Kidney (tissue), 13 donors: ENCODE measurements at regions not wholly inside any gene's neighbourhood (a gene's known extent, or its start where the extent isn't known, plus 50 kb on each side); places are given as distances from the start of the nearest gene placed in this dataset.
"Not testable (repeated sequence)": the region's sequence is repeated elsewhere in the genome, so short reads cannot be mapped to it uniquely, and the experiment has no call there.

Experiments
- DNase-seq, 5 donors: peaks; one replicate each; pipeline ENCODE4 v3.0.0-alpha.2; 2013 to 2020
- FAIRE-seq: peaks from 2 replicates; lab custom pipeline; 2012; peaks lifted over from hg19 to GRCh38; lab: Jason Lieb, UNC
- H3K27ac ChIP-seq, 2 donors: one replicate each; pipeline ENCODE4 v1.7.0; 2013; ENCODE audit warnings: low read depth in 2 of 2, low read length in 2 of 2, inconsistent platforms in 1 of 2
- H3K27me3 ChIP-seq: one replicate; pipeline ENCODE4 v1.7.1; 2013; ENCODE audit warnings: low read length, inconsistent platforms; ENCODE audit not compliant: control insufficient read depth, insufficient read depth
- H3K36me3 ChIP-seq, 3 donors: one replicate each; pipeline versions ENCODE4 v1.7.0 to v1.7.1; 2013; ENCODE audit warnings: low read length in 3 of 3, control low read depth in 1 of 3, inconsistent platforms in 1 of 3; ENCODE audit not compliant: insufficient read depth in 3 of 3, control insufficient read depth in 2 of 3
- H3K4me1 ChIP-seq, 3 donors: one replicate each; pipeline versions ENCODE4 v1.7.0 to v1.7.1; 2013; ENCODE audit warnings: low read length in 3 of 3, inconsistent platforms in 1 of 3, low read depth in 1 of 3; ENCODE audit not compliant: control insufficient read depth in 2 of 3, insufficient read depth in 2 of 3
- H3K4me3 ChIP-seq, 3 donors: one replicate each; pipeline versions ENCODE4 v1.7.0 to v1.8.1; 2013; ENCODE audit warnings: low read length in 3 of 3, control low read depth in 1 of 3, inconsistent platforms in 1 of 3
- H3K9ac ChIP-seq, 3 donors: one replicate each; pipeline versions ENCODE4 v1.7.0 to v1.7.1; 2013; ENCODE audit warnings: low read length in 3 of 3, control low read depth in 1 of 3, inconsistent platforms in 1 of 3
- H3K9me3 ChIP-seq, 3 donors: one replicate each; pipeline versions ENCODE4 v1.7.0 to v1.7.1; 2013; ENCODE audit warnings: low read length in 3 of 3, control low read depth in 1 of 3, inconsistent platforms in 1 of 3; ENCODE audit not compliant: control insufficient read depth in 2 of 3, insufficient read depth in 1 of 3
- intact Hi-C: fragments of 100-400 bp; cut with DNase I; formaldehyde crosslinking; loops from one replicate; pipeline ENCODE4 v1.11.1; 2022
- TF ChIP-seq, protein P1 (sequence below): IDR thresholded peaks from 3 replicates; pipeline ENCODE4 v1.5.1; 2012; ENCODE audit warnings: mild to moderate bottlenecking, moderate library complexity, borderline replicate concordance; ENCODE audit not compliant: insufficient read depth; ENCODE audit errors: extremely low read depth
- donor health status: control.
- donor health status: control.
- donor health status: control.
- donor health status: control.
- donor health status: control.
- donor health status: DM: yes; HTN: yes; CAD: no.
- donor health status: Normal renal cell carcinoma (clear cell type).

DNA sequence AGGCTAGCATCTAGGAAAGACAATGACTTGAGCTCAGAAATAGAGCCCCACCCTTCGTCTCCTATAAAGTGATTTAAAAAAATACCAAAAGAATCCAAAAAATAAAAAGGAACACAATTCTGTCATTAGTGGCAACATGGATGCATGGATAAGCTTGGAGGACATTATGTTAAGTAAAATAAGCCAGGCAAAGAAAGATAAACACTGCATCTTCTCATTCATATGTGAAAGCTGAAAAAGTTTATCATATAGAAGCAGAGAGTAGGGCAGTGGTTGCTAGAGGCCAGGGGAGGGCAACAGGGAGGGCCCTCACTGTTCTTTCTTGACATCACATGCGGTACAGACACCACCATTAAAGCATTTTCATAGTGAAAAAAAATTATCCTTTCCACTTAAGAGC, 220.9 kb upstream of the TRPC7 start:
- no peaks in the 10 kb centered on the region for H3K36me3 ChIP-seq
- FAIRE-seq, result no peak
- no peak overlapping the region for H3K27ac ChIP-seq
- TF ChIP-seq, protein P1, sequence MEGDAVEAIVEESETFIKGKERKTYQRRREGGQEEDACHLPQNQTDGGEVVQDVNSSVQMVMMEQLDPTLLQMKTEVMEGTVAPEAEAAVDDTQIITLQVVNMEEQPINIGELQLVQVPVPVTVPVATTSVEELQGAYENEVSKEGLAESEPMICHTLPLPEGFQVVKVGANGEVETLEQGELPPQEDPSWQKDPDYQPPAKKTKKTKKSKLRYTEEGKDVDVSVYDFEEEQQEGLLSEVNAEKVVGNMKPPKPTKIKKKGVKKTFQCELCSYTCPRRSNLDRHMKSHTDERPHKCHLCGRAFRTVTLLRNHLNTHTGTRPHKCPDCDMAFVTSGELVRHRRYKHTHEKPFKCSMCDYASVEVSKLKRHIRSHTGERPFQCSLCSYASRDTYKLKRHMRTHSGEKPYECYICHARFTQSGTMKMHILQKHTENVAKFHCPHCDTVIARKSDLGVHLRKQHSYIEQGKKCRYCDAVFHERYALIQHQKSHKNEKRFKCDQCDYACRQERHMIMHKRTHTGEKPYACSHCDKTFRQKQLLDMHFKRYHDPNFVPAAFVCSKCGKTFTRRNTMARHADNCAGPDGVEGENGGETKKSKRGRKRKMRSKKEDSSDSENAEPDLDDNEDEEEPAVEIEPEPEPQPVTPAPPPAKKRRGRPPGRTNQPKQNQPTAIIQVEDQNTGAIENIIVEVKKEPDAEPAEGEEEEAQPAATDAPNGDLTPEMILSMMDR, result no peak
- no peak overlapping the region for H3K4me3 ChIP-seq
- intact Hi-C loops, result no loop called here
- H3K9ac ChIP-seq, result no peak overlapping the region
- no peaks in the 10 kb centered on the region for H3K9me3 ChIP-seq
- no peak for DNase-seq
- H3K27me3 ChIP-seq, result no peaks in the 10 kb centered on the region
- no peaks in the 10 kb centered on the region for H3K4me1 ChIP-seq

DNA sequence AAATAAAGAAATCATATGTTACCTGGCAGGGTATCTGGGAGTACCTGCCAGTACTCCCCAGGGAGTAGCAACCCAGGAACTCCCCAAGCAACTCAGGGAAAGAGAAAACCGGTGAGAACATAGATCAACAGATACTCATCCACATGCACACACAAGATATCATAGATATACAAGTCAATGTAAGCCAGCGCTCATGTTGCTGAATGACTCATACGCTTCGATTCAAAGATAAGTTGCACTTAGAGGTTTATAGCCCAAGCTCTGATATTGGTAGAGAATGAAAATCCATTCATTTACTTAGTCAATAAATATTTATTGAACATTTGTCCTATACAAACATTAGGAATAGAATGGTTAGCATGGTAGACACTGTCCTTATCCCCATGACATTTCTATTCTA, 219.1 kb upstream of the TRPC7 start:
- H3K27me3 ChIP-seq, result no peaks in the 10 kb centered on the region

DNA sequence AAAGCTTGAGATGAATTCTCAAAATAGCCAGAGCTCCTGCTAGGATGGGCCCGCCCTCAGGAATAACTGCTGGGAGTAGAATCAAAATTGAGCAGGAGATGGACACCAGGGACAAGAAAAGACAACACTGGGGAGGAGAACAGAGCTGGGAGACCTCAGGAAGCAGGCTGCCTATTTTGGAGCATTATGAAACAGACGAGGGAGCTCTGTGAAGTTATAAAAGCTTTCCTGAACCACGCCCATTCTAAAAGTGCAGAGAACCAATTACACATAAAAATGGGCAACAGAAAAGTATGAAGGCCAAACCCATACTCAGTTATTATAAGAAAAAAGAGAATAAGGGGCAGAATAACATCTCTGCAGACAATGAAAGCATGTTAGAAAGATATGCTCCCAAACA, 213.9 kb upstream of the TRPC7 start:
- Histone ChIP-seq H3K9ac (no peak overlapping the region), H3K36me3 (no peaks in the 10 kb centered on the region), H3K9me3 (no peaks in the 10 kb centered on the region), H3K4me3 (no peak overlapping the region), H3K4me1 (no peaks in the 10 kb centered on the region), H3K27me3 (no peaks in the 10 kb centered on the region), H3K27ac (no peak overlapping the region)
- DNase-seq, result no peak
- no peak for FAIRE-seq
- intact Hi-C loops, result no loop called here
- TF ChIP-seq, protein P1, result no peak

More for the DNA sequence above, 219.1 kb upstream of the TRPC7 start:
- Histone ChIP-seq H3K9me3 (no peaks in the 10 kb centered on the region), H3K9ac (no peak overlapping the region), H3K4me3 (no peak overlapping the region), H3K36me3 (no peaks in the 10 kb centered on the region), H3K4me1 (no peaks in the 10 kb centered on the region), H3K27ac (no peak overlapping the region)
- DNase-seq, result no peak
- intact Hi-C loops, result no loop called here
- FAIRE-seq, result no peak
- TF ChIP-seq, protein P1, result no peak

DNA sequence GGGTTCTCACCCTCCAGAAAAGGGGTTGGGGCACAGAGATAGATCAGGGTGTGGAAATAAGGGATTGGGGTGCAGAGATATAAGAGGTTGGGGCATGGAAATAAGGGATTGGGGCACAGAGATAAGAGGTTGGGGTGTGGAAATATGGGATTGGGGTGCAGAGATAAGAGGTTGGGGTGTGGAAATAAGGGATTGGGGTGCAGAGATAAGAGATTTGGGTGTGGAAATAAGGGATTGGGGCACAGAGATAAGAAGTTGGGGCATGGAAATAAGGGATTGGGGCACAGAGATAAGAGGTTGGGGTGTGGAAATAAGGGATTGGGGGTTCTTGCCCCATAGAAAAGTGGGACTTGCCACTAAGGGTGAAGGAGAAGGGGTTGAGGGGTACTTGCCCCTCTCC, 204.5 kb upstream of the TRPC7 start:
- FAIRE-seq, result not testable (repeated sequence)

DNA sequence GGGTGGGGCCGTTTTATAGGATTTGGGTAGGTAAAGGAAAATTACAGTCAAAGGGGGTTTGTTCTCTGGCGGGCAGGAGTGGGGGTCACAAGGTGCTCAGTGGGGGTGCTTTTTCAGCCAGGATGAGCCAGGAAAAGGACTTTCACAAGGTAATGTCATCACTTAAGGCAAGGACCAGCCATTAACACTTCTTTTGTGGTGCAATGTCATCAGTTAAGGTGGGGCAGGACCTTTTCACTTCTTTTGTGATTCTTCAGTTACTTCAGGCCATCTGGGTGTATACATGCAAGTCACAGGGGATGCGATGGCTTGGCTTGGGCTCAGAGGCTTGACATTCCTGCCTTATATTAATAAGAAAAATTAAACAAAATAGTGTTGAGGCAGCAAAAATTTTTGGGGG, 200.1 kb upstream of the TRPC7 start:
- H3K36me3 ChIP-seq, H3K27ac ChIP-seq, FAIRE-seq, H3K4me3 ChIP-seq, H3K4me1 ChIP-seq, H3K27me3 ChIP-seq, DNase-seq, H3K9ac ChIP-seq, intact Hi-C loops, H3K9me3 ChIP-seq: not testable (repeated sequence)

More for the DNA sequence above, 204.5 kb upstream of the TRPC7 start:
- H3K27me3 ChIP-seq, H3K4me3 ChIP-seq, intact Hi-C loops, DNase-seq, H3K27ac ChIP-seq, H3K9me3 ChIP-seq, H3K9ac ChIP-seq, H3K4me1 ChIP-seq, H3K36me3 ChIP-seq: not testable (repeated sequence)

DNA sequence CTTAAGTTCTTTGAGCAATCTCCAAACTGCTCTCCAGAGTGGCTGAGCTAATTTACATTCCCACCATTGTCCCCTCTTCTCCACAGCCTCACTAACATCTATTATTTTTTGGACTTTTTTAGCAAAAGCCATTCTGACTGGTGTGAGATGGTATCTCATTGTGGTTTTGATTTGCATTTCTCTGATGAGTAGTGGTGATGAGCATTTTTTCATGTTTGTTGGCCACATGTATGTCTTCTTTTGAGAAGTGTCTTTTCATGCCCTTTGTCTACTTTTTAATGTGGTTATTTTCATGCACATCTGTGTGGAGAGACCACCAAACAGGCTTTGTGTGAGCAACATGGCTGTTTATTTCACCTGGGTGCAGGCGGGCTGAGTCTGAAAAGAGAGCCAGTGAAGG, 199.7 kb upstream of the TRPC7 start:
- DNase-seq, FAIRE-seq, H3K4me3 ChIP-seq, H3K9me3 ChIP-seq, intact Hi-C loops, H3K9ac ChIP-seq, H3K4me1 ChIP-seq, H3K36me3 ChIP-seq, H3K27ac ChIP-seq, H3K27me3 ChIP-seq: not testable (repeated sequence)
